GM18508 (cell line): ENCODE measurements at regions not wholly inside any gene's neighbourhood (a gene's known extent, or its start where the extent isn't known, plus 50 kb on each side); places are given as distances from the start of the nearest gene placed in this dataset.
"Not testable (repeated sequence)": the region's sequence is repeated elsewhere in the genome, so short reads cannot be mapped to it uniquely, and the experiment has no call there.

ENCODE experiments used
- ATAC-seq: cut with Tn5 transposase; IDR thresholded peaks from one replicate; pipeline ENCODE4 v1.9.1; 2021; ENCODE audit warnings: moderate number of reproducible peaks; ENCODE audit not compliant: insufficient read depth, unreplicated experiment

- ATAC-seq = no peak
Observed at GRCh38 chr6:19692506-19693298, 144.5 kb upstream of the ID4 start.

- no peak for ATAC-seq
Observed at GRCh38 chr6:19694697-19695096, 142.5 kb upstream of the ID4 start.

- ATAC-seq = no peak
Observed at GRCh38 chr6:19697744-19698290, 139.4 kb upstream of the ID4 start.

- no peak for ATAC-seq
Observed at GRCh38 chr6:19699932-19700331, 137.2 kb upstream of the ID4 start.

- ATAC-seq = no peak
Observed at GRCh38 chr6:19705606-19706005, 131.6 kb upstream of the ID4 start.

GRCh38 chr6:19712012-19712688 lies 125.0 kb upstream of the ID4 start:
- ATAC-seq = no peak

GRCh38 chr6:19712998-19713397 lies 124.2 kb upstream of the ID4 start:
- ATAC-seq = no peak

- ATAC-seq = no peak
Observed at GRCh38 chr6:19713411-19713810, 123.8 kb upstream of the ID4 start.

- no peak for ATAC-seq
Observed at GRCh38 chr6:19713984-19714383, 123.2 kb upstream of the ID4 start.

GRCh38 chr6:19714434-19715166 lies 122.6 kb upstream of the ID4 start:
- ATAC-seq = no peak

GRCh38 chr6:19715167-19715551 lies 122.0 kb upstream of the ID4 start:
- no peak for ATAC-seq

- no peak for ATAC-seq
Observed at GRCh38 chr6:19719691-19720128, 117.5 kb upstream of the ID4 start.

GRCh38 chr6:19721766-19722377 lies 115.3 kb upstream of the ID4 start:
- ATAC-seq = no peak

- no peak for ATAC-seq
Observed at GRCh38 chr6:19722999-19723398, 114.2 kb upstream of the ID4 start.

- no peak for ATAC-seq
Observed at GRCh38 chr6:19723545-19723944, 113.6 kb upstream of the ID4 start.

GRCh38 chr6:19725436-19725835 lies 111.7 kb upstream of the ID4 start:
- not testable (repeated sequence) for ATAC-seq

GRCh38 chr6:19731282-19731681 lies 105.9 kb upstream of the ID4 start:
- no peak for ATAC-seq

- no peak for ATAC-seq
Observed at GRCh38 chr6:19734061-19734460, 103.1 kb upstream of the ID4 start.

- no peak for ATAC-seq
Observed at GRCh38 chr6:19734519-19734918, 102.7 kb upstream of the ID4 start.

GRCh38 chr6:19736066-19736465 lies 101.1 kb upstream of the ID4 start:
- ATAC-seq = no peak
